DMS79 (cell line): ENCODE measurements at regions not wholly inside any gene's neighbourhood (a gene's known extent, or its start where the extent isn't known, plus 50 kb on each side); places are given as distances from the start of the nearest gene placed in this dataset.
"Not testable (repeated sequence)": the region's sequence is repeated elsewhere in the genome, so short reads cannot be mapped to it uniquely, and the experiment has no call there.

ENCODE experiments used
- DNase-seq: peaks from one replicate; lab custom pipeline; 2025; lab: John Stamatoyannopoulos, UW

- no peak for DNase-seq
These were observed 1169.3 kb downstream of the DSC3 start for GRCh38 chr18:29873211-29873610.

- no peak for DNase-seq
These were observed 1171.3 kb downstream of the DSC3 start for GRCh38 chr18:29871246-29871645.

- DNase-seq, result no peak
These were observed 1179.7 kb downstream of the DSC3 start for GRCh38 chr18:29862824-29863223.

GRCh38 chr18:29855637-29856036 lies 1186.9 kb downstream of the DSC3 start:
- no peak for DNase-seq

GRCh38 chr18:29853126-29853525 lies 1189.4 kb downstream of the DSC3 start:
- no peak for DNase-seq

GRCh38 chr18:29849144-29849543 lies 1193.4 kb downstream of the DSC3 start:
- DNase-seq, result no peak

GRCh38 chr18:29841631-29842030 lies 1200.9 kb downstream of the DSC3 start:
- no peak for DNase-seq

- no peak for DNase-seq
These were observed 1202.5 kb downstream of the DSC3 start for GRCh38 chr18:29840089-29840488.

GRCh38 chr18:29838961-29839360 lies 1203.6 kb downstream of the DSC3 start:
- not testable (repeated sequence) for DNase-seq

GRCh38 chr18:29838556-29838955 lies 1204.0 kb downstream of the DSC3 start:
- DNase-seq, result no peak

GRCh38 chr18:29823671-29824070 lies 1218.9 kb downstream of the DSC3 start:
- no peak for DNase-seq

- DNase-seq, result no peak
These were observed 1221.0 kb downstream of the DSC3 start for GRCh38 chr18:29821544-29821943.

- DNase-seq, result no peak
These were observed 1231.0 kb downstream of the DSC3 start for GRCh38 chr18:29811519-29811918.

- DNase-seq, result no peak
These were observed 1261.7 kb downstream of the DSC3 start for GRCh38 chr18:29780816-29781215.

GRCh38 chr18:29779096-29779495 lies 1263.4 kb downstream of the DSC3 start:
- no peak for DNase-seq

GRCh38 chr18:29753379-29753778 lies 1289.2 kb downstream of the DSC3 start:
- no peak for DNase-seq

- DNase-seq, result no peak
These were observed 1292.8 kb downstream of the DSC3 start for GRCh38 chr18:29749704-29750103.

GRCh38 chr18:29741461-29741860 lies 1301.1 kb downstream of the DSC3 start:
- DNase-seq, result no peak

GRCh38 chr18:29737620-29738019 lies 1304.9 kb downstream of the DSC3 start:
- no peak for DNase-seq

GRCh38 chr18:29737190-29737589 lies 1305.4 kb downstream of the DSC3 start:
- DNase-seq, result no peak

GRCh38 chr18:29730073-29730472 lies 1312.5 kb downstream of the DSC3 start:
- DNase-seq, result no peak

- no peak for DNase-seq
These were observed 1315.9 kb downstream of the DSC3 start for GRCh38 chr18:29726646-29727045.

GRCh38 chr18:29723486-29723885 lies 1319.1 kb downstream of the DSC3 start:
- not testable (repeated sequence) for DNase-seq

- DNase-seq, result not testable (repeated sequence)
These were observed 1326.6 kb downstream of the DSC3 start for GRCh38 chr18:29715960-29716359.

- DNase-seq, result no peak
These were observed 1329.8 kb downstream of the DSC3 start for GRCh38 chr18:29712785-29713184.
